ENCODE measurements at regions not wholly inside any gene's neighbourhood (a gene's known extent, or its start where the extent isn't known, plus 50 kb on each side); places are given as distances from the start of the nearest gene placed in this dataset.
"Not testable (repeated sequence)": the region's sequence is repeated elsewhere in the genome, so short reads cannot be mapped to it uniquely, and the experiment has no call there.

DNA sequence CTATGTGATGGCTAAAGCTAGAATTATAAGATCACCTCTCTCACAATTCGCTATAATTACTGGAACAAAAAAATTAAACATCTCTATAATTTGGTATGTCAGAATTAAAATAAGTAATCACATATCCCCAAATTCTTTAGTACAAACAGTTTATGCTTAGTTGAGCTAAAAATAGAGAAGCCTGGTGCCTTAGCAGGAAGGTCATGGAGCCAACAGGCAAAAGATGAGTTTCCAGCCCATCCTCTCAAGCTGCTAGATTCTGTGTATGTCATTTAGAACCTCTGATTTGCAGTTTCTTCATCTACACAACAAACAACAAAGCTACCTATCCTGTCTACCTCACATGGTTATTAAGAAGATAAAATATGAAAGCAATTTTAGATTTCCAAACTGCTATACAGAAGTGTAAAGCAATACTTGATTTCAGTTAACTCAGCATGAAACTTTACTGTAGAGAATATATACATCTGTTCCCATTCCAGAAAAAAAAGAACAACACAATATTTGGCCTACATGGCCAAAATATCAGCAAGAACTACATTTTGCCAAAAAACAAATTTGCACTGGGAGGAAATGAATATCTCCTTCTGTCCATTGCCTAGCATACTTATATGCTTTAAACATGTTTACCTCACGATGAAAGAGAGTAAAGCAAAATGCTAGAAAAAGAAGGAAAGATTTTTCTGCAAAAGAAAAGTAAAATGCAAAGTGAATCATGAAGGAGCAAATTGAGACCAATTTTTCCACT, 294.0 kb upstream of the MIR17HG start:
- DNase-seq (ENCODE audit: extremely low read depth, low read depth, low spot score), result no peak

- no peak for DNase-seq (ENCODE audit: extremely low read depth, low read depth, low spot score)
Measured at GRCh38 chr13:91054902-91055301, 292.6 kb upstream of the MIR17HG start.

DNA sequence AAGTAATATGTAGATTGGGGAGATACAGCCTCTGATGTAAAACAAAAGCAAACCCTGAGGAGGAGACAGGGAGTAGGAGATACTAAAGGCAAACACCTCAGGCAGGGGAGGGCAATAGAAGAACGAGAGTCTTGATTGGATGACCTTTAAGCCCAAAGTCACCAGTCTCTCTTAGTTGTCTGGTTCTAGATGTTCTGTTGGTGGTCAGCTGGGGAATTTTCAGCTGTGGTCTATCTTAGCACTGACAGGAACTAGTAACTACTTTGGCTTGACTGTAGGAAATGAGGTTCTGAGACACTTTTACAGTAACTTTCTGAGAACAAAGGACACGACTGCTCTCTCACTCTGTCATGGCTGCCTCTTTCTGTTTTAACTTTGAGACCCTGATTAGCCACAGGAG, 290.7 kb upstream of the MIR17HG start:
- no peak for DNase-seq (ENCODE audit: extremely low read depth, low read depth, low spot score)

DNA sequence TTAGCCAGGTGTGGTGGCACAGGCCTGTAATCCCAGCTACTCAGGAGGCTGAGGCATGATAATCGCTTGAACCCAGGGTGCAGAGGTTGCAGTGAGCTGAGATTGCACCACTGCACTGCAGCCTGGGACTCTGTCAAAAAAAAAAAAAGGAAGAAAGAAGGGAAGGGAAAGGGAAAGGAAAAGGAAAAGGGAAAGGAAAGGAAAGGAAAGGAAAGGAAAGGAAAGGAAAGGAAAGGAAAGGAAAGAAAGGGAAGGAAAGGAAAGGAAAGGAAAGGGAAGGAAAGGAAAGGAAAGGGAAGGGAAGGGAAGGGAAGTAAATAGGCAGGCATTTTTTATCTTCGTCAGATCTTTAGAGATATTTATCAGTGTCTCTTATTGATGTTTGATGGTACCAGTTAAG, 290.0 kb upstream of the MIR17HG start:
- DNase-seq (ENCODE audit: extremely low read depth, low read depth, low spot score), result not testable (repeated sequence)

GRCh38 chr13:91058066-91058465, 289.4 kb upstream of the MIR17HG start:
- DNase-seq (ENCODE audit: extremely low read depth, low read depth, low spot score), result no peak

DNA sequence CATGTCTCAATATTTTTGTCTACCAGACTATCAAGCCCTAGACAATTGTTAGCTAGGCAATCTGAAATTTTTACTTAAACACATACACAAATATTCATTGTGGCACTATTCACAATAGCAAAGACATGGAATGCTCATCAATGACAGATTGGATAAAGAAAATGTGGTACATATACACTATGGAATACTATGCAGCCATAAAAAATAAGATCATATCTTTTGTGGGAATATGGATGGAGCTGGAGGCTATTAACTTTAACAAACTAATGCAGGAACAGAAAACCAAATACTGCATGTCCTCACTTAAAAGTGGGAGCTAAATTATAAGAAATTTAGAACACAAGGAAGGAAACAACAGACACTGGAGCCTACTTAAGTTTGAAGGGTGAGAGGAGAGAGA, 288.6 kb upstream of the MIR17HG start:
- DNase-seq (ENCODE audit: extremely low read depth, low read depth, low spot score), result no peak

DNA sequence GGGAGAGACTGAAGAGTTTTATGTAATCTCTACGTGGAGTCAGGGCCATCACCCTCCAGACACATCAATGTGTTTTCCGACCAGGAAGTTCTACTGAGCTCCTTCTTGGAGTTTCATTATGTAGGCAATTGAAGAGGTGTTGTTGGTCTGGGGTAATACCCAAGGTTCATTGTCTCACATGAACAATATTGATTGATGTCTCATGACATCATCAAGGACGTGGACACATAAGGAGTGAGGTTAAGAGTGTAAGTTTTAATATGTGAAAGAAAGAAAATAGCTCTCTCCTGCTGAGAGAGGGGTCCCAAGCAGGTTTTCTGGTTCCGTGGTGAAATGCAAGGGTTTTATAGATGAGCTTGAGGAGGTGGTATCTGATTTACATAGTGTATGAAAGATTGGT, 280.7 kb upstream of the MIR17HG start:
- DNase-seq (ENCODE audit: extremely low read depth, low read depth, low spot score), result no peak

DNA sequence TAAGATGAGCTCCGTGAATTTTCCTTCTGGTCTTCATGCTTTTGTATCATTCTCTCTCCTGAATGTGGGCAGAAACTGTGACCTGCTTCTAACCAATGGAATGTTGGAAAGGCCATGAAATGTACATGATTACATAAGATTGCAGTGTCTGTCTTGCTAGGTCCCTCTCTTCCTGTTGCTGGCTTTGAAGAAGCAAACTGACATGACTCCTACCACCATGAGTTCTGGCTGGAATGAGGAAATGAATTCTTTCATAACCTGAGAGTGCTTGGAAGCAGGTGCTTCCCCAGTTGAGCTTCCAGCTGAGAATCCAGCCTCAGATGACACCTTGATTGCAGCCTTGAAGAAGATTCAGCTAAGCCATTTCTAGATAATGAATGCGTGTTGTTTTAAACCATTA, 275.0 kb upstream of the MIR17HG start:
- DNase-seq (ENCODE audit: extremely low read depth, low read depth, low spot score), result no peak

GRCh38 chr13:91074091-91074490, 273.4 kb upstream of the MIR17HG start:
- DNase-seq (ENCODE audit: extremely low read depth, low read depth, low spot score), result no peak

DNA sequence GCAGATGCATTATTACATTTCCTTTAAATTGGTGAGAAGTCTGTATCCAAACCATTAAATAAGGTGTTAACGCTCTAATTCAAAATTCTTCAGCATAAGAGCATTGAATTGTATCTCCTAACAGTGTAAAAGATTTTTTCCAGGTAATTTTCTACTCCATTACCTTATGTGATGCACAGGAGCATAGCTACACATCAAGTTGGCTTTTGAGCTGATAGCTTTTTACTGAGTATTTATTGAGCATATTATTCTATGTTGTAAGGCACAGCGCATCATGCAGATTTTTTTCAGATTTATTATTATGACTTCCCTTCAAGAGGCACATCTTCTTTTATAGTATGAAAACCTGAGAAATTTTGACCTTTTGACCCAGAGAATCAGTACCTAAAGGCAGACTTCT, 270.7 kb upstream of the MIR17HG start:
- DNase-seq (ENCODE audit: extremely low read depth, low read depth, low spot score), result no peak

- DNase-seq (ENCODE audit: extremely low read depth, low read depth, low spot score), result no peak
Measured at GRCh38 chr13:91078093-91078679, 269.3 kb upstream of the MIR17HG start.

DNA sequence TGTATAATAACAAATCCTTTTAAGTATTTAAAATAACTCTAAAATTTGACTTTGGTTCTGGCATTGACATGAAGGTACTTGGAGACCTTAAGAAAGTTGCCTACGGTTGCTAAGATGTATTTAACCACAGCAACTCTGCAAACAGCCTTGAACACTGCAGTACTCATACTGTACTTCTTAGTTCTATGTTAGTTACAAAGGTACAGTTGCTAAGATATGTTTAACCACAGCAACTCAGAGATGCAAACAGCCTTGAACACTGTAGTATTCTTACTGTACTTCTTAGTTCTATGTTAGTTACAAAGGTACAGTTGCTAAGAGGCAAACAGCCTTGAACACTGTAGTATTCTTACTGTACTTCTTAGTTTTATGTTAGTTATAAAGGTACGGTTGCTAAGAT, 268.3 kb upstream of the MIR17HG start:
- no peak for DNase-seq (ENCODE audit: extremely low read depth, low read depth, low spot score)

DNA sequence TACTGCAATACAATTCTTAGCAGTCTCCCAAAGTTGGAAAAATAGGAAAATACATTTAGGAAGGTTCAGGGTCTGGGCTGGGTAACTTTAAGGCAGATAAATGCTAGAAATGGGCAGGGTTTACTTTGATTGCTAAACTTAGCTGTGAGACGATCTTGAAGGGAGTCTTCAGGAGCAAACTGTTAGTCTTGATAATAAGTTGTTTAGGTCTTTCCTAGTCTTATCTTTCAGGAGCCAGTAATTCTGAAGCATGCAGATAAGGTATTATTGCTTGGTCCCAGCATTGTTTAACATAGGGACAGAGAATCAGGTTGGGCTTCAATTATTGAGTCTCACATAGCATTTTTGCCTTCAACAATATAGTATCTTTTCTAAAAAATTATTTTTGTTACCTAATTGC, 262.4 kb upstream of the MIR17HG start:
- DNase-seq (ENCODE audit: extremely low read depth, low read depth, low spot score), result no peak

DNA sequence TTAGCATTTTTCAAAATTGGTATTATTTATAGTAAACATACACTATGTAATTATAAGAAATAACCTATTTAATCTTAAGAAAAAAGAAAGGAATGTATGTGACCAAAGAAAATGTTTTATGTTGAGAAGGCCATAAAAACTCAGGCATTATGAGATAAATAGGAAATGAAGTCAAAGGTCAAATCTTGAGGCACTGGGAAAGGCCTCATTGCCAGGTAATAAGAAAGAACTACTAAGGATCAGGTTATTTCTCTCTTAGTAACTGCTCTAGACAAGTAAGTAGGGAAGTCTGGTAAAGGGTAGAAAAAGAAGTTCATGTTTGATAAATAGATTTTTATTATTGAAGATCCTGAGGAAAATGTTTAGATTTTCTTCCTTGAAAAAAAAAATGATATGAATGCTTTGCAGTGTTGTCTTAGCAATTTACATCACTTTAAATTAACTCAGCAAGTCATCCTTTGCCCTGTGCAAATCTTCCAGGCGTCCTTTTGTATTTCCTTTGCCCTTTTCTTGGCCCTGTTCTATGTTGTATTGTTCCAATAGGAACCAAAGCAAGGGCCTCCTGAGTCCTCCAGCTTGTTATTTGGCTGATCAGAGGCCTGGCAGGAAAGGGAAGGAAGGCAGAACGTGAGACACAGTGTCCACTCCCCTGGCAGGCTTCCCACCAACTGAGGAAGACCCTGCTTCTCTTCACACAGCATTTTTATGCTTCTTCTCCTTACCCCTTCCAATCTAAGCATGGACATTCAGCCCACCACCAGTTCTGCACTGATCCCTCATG, 260.4 kb upstream of the MIR17HG start:
- DNase-seq (ENCODE audit: extremely low read depth, low read depth, low spot score), result no peak

DNA sequence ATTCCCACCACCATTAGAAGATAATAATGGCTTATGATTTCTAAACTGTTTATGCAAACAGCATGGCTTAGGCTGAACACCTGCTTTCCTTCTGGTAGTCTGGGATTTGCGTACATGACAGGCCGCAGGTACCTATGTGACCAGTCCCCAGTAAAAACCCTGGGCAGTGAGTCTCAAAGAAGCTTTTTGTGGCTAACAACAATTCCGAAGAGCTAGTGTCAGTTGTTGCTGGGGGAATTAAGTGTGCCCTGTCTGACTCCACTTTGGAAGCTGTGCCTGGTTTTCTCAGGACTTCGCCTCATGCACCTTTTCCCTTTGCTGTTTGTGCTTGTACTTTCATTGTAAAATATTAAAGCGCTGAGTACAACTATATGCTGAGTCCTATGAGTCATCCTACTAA, 250.2 kb upstream of the MIR17HG start:
- DNase-seq (ENCODE audit: extremely low read depth, low read depth, low spot score), result no peak

- DNase-seq (ENCODE audit: extremely low read depth, low read depth, low spot score), result no peak
Measured at GRCh38 chr13:91099877-91100276, 247.6 kb upstream of the MIR17HG start.

- no peak for DNase-seq (ENCODE audit: extremely low read depth, low read depth, low spot score)
Measured at GRCh38 chr13:91100944-91101343, 246.5 kb upstream of the MIR17HG start.

DNA sequence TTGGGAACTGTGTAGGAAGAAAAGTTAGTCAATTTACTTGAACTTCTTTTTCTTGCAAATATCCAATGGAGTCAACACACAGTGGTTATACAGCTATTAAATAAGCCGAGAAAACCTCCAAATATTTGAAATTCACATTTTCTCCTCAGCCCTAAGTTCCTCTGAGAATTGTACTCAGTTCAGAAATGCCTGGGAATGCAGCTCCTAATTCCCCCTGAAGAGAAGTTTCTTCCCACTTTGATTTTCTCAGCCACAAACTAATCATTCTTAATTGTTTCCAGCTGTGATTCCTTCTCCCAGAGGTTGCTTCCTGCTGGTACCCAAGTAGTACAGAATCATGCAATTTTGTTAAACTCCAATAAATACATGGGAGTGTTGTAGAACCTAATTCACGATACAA, 246.1 kb upstream of the MIR17HG start:
- no peak for DNase-seq (ENCODE audit: extremely low read depth, low read depth, low spot score)

DNA sequence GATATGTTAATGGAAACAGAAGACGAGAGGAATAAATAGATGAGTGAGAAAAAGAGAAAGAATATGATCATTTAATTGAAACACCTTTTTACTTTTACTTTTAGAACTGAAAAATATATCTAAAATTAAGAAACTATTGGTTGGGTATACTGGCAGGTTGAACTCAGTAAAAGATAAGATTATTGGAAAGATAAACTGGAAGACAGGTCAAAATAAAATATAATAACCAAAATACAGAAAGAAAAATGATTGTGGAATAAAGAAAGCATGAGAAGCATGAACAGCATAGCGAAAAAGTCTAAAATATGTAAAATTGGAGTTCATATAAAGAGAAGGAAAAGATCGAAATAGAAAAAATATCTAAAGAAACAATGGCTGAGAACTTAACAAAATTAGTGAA, 242.2 kb upstream of the MIR17HG start:
- no peak for DNase-seq (ENCODE audit: extremely low read depth, low read depth, low spot score)

- no peak for DNase-seq (ENCODE audit: extremely low read depth, low read depth, low spot score)
Measured at GRCh38 chr13:91106565-91106964, 240.9 kb upstream of the MIR17HG start.

GRCh38 chr13:91108315-91108714, 239.2 kb upstream of the MIR17HG start:
- DNase-seq (ENCODE audit: extremely low read depth, low read depth, low spot score), result no peak

Measured in glomerular endothelial cell (primary cell).